ENCODE measurements at regions not wholly inside any gene's neighbourhood (a gene's known extent, or its start where the extent isn't known, plus 50 kb on each side); places are given as distances from the start of the nearest gene placed in this dataset.
A peak's percentile ranks its signal among the peaks of the same experiment; 100 is the strongest.

DNA sequence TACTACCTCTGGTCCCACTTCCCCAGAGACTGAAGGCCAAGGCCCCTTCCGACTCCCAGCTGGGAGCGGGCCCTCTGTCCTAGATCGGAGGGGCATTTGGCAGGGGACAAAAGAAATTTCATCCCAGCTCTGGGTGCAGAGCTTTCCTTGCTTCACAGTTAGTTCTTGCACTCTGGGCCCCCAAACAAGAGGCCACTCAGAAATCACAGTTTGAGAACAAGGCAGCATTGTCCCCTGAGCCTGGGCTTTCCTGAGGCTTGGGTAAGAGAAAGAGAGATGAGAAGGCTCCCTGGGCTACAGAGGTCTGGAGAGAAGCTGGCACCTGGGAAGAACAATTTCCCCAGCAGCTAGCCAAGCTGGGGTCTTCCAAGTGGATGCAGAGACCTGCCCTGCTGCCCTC lies 71.8 kb upstream of the NCAM1 start:
- DNase-seq (ENCODE audit: low read depth, low spot score), result no peak

GRCh38 chr11:112899235-112900006 lies 61.8 kb upstream of the NCAM1 start:
- no peak for DNase-seq (ENCODE audit: low read depth, low spot score)

DNA sequence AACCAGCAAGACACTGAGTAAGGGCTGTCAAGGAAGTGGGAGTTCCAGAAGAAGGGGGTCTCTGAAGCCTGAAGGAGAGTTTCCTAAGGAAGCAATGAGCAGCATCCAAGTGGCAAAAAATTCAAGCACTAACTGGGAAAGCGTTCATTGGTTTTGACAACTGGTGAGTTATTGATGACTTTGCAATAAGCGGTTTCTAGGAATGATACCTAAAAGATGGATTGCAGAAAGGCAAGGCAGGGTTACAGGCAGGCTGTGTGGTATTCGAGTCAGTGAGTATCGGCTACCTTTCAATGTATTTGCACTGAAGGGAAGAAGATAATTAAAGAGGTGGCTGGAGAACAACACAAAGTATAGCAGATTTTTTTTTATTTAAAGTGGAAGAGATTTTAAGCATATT lies 59.3 kb upstream of the NCAM1 start:
- DNase-seq (ENCODE audit: low read depth, low spot score), result no peak

DNA sequence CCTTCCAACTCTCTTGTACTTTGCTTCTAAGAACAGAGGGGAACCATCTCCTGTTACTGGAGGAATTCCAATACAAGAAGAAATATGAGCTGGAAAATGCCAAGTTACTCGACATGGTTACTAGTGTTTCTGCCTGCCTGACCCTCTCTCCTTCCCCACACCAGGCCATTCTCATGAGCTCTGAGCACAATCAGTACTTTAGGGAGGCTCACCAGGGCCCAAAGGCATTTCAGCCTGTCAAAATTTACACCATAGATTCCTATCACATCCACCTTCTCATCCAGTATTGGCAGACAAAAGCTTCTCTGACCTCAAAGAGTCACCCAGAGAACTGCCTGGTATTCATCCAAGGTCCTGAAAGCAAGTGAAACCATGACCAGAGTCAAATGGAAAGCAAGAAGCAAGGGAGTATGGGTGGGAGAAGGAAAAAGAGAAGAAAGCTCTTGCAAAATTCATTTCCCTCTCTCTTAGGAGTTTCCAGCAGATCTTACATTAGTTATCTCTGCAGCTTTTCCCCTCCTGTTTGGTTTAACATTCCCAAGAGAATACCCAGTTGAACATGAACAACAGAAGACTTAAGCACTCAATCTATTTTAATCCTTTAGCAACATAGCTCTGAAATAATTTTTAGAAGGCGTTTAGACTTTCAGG lies 58.7 kb upstream of the NCAM1 start:
- DNase-seq (ENCODE audit: low read depth, low spot score), result peak; percentile 39

GRCh38 chr11:112903340-112903739 lies 57.9 kb upstream of the NCAM1 start:
- DNase-seq (ENCODE audit: low read depth, low spot score), result peak; percentile 80

DNA sequence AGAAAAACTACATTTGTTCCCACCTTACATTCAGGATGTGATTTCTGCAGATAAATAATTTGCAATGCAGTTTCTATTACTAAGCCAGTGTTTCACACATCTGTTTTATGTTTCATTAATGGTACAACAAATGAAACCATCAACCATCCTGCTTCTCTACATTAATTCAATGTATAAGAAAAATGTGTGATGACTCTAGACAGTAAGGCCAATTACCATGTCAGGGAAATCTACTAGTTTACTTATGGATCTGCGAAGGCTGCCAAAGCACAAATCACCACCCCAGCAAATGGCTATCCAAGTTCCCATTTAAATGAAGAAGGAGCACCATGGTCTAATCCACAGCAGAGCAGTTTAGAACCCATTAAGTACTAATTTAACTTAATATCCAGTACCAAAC lies 50.1 kb upstream of the NCAM1 start:
- DNase-seq (ENCODE audit: low read depth, low spot score), result no peak
